Peyer's patch (tissue), 4 donors: ENCODE measurements at regions not wholly inside any gene's neighbourhood (a gene's known extent, or its start where the extent isn't known, plus 50 kb on each side); places are given as distances from the start of the nearest gene placed in this dataset.

Experiments used
- DNase-seq, 3 donors: peaks; one replicate each; pipeline ENCODE4 v3.0.0-alpha.2; 2017 to 2019
- H3K27ac ChIP-seq, 4 donors: fragments of 200-600 bp; sonication (generic); one replicate each; pipeline ENCODE4 v1.5.1; 2016 to 2019
- H3K27me3 ChIP-seq, 2 donors: fragments of 200-600 bp; sonication (generic); one replicate each; pipeline ENCODE4 v1.5.1; 2019
- H3K36me3 ChIP-seq, 3 donors: fragments of 200-600 bp; sonication (generic); one replicate each; pipeline ENCODE4 v1.5.1; 2016 to 2019
- H3K4me1 ChIP-seq, 4 donors: fragments of 200-600 bp; sonication (generic); one replicate each; pipeline ENCODE4 v1.5.1; 2016 to 2019
- H3K4me3 ChIP-seq, 4 donors: fragments of 200-600 bp; sonication (generic); 1 replicate in 3 of 4; 2 replicates in 1 of 4; pipeline ENCODE4 v1.5.1; 2016 to 2019; ENCODE audit warnings: mild to moderate bottlenecking in 1 of 4
- H3K9me3 ChIP-seq, 4 donors: fragments of 200-600 bp; sonication (generic); one replicate each; pipeline ENCODE4 v1.5.1; 2016 to 2019; ENCODE audit warnings: mild to moderate bottlenecking in 1 of 4
- POLR2A ChIP-seq, 2 donors: fragments of 450-650 bp; IDR thresholded peaks; one replicate each; pipeline ENCODE4 v1.5.1; 2017; ENCODE audit warnings: antibody characterized with exemption in 2 of 2, mild to moderate bottlenecking in 2 of 2, moderate library complexity in 2 of 2
- TF ChIP-seq, protein P1 (sequence below), 6 experiments: fragments of 450-650 bp in 4 of 6; fragments of 200-600 bp in 2 of 6; sonication (generic) in 1 of 6; IDR thresholded peaks; one replicate each; pipeline ENCODE4 v1.5.1; 2017 to 2019; ENCODE audit warnings: antibody characterized with exemption in 6 of 6, mild to moderate bottlenecking in 3 of 6, moderate library complexity in 1 of 6

GRCh38 chr2:220783671-220784070 is 788.4 kb downstream of the EPHA4 start:
- no peak for DNase-seq
- Histone ChIP-seq H3K27ac (no peak overlapping the region), H3K36me3 (no peaks in the 10 kb centered on the region), H3K27me3 (no peaks in the 10 kb centered on the region), H3K4me1 (no peaks in the 10 kb centered on the region), H3K9me3 (no peaks in the 10 kb centered on the region), H3K4me3 (no peak overlapping the region)
- no peak for TF ChIP-seq POLR2A (IDR thresholded peaks at IDR 0.05)
- TF ChIP-seq, protein P1, sequence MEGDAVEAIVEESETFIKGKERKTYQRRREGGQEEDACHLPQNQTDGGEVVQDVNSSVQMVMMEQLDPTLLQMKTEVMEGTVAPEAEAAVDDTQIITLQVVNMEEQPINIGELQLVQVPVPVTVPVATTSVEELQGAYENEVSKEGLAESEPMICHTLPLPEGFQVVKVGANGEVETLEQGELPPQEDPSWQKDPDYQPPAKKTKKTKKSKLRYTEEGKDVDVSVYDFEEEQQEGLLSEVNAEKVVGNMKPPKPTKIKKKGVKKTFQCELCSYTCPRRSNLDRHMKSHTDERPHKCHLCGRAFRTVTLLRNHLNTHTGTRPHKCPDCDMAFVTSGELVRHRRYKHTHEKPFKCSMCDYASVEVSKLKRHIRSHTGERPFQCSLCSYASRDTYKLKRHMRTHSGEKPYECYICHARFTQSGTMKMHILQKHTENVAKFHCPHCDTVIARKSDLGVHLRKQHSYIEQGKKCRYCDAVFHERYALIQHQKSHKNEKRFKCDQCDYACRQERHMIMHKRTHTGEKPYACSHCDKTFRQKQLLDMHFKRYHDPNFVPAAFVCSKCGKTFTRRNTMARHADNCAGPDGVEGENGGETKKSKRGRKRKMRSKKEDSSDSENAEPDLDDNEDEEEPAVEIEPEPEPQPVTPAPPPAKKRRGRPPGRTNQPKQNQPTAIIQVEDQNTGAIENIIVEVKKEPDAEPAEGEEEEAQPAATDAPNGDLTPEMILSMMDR (IDR thresholded peaks at IDR 0.05) = no peak

DNA sequence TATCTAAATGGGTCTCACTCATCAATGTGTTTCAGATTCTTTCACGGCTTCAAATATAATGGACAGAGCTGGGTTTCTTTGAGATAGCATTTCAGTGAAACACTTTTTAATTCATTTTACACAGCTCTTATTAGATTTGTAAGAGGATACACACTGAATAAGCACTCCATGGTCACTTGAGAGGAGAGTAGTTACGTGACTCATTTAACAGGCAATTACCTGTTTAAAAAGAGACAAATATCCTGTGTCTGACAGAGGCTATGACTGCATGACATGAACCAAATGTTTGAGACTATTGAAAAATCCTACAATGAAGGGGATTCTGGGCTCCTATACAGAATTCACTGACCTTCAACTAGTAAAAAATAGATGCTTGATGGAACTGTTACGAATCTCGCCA is 786.9 kb downstream of the EPHA4 start:
- Histone ChIP-seq H3K4me1 (no peaks in the 10 kb centered on the region), H3K27ac (no peak overlapping the region), H3K9me3 (no peaks in the 10 kb centered on the region), H3K27me3 (no peaks in the 10 kb centered on the region), H3K4me3 (no peak overlapping the region), H3K36me3 (no peaks in the 10 kb centered on the region)
- TF ChIP-seq, protein P1 (IDR thresholded peaks at IDR 0.05) = no peak
- no peak for TF ChIP-seq POLR2A (IDR thresholded peaks at IDR 0.05)
- no peak for DNase-seq

- no peak for TF ChIP-seq POLR2A (IDR thresholded peaks at IDR 0.05)
- TF ChIP-seq, protein P1 (IDR thresholded peaks at IDR 0.05) = no peak
- no peaks in the 10 kb centered on the region for H3K4me1 ChIP-seq
- no peak overlapping the region for H3K27ac ChIP-seq
- DNase-seq = no peak
- no peaks in the 10 kb centered on the region for H3K27me3 ChIP-seq
- H3K4me3 ChIP-seq = no peak overlapping the region
- no peaks in the 10 kb centered on the region for H3K9me3 ChIP-seq
- H3K36me3 ChIP-seq = no peaks in the 10 kb centered on the region
Observed at GRCh38 chr2:220786216-220786615, 785.9 kb downstream of the EPHA4 start.

DNA sequence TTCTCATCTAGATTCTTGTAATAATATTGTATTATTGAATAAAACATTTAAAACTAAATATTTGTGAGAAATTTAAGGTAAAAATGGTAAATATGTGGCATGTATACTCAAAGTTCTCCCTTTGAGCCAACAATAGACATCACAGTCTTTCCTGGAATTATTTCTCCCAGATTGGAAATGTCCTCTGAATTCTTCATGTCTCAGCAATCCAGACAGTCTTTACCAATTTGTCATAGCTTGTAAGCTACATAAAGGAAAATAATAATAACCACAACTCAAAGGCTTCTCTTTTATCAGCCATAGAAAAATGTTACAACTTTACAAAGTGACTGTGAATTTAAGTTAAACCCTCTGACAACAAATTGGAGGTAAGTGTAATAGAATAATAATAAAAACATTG is 784.9 kb downstream of the EPHA4 start:
- H3K27me3 ChIP-seq = no peaks in the 10 kb centered on the region
- H3K9me3 ChIP-seq = no peaks in the 10 kb centered on the region
- no peaks in the 10 kb centered on the region for H3K4me1 ChIP-seq
- H3K4me3 ChIP-seq = no peak overlapping the region
- no peak overlapping the region for H3K27ac ChIP-seq
- no peaks in the 10 kb centered on the region for H3K36me3 ChIP-seq
- no peak for DNase-seq
- TF ChIP-seq, protein P1 (IDR thresholded peaks at IDR 0.05) = no peak
- TF ChIP-seq POLR2A (IDR thresholded peaks at IDR 0.05) = no peak

DNA sequence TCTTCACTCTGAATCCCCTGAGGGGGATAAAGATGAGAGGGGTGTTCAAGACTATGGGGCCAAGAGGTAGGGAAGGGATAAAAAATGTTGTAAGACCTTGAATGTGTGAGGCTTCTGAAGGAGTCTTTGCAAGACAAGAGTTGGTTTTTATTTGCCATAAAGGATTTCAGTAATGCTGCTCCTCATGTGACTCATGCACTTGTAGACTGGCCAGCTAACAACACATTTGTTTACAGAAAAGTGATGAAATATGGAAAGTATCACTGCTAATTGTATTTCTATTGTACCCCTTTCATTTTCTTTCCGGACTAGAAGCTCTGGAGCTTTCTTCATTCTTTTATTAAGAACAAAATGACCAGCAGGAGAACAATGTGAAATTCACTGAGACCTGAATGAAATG is 782.1 kb downstream of the EPHA4 start:
- Histone ChIP-seq H3K27me3 (no peaks in the 10 kb centered on the region), H3K36me3 (no peaks in the 10 kb centered on the region), H3K4me1 (no peaks in the 10 kb centered on the region), H3K4me3 (no peak overlapping the region), H3K27ac (no peak overlapping the region), H3K9me3 (no peaks in the 10 kb centered on the region)
- no peak for TF ChIP-seq POLR2A (IDR thresholded peaks at IDR 0.05)
- TF ChIP-seq, protein P1 (IDR thresholded peaks at IDR 0.05) = no peak
- no peak for DNase-seq

GRCh38 chr2:220795705-220796104 is 776.4 kb downstream of the EPHA4 start:
- Histone ChIP-seq H3K4me1 (no peaks in the 10 kb centered on the region), H3K36me3 (no peaks in the 10 kb centered on the region), H3K9me3 (no peaks in the 10 kb centered on the region), H3K4me3 (no peak overlapping the region), H3K27ac (no peak overlapping the region), H3K27me3 (no peaks in the 10 kb centered on the region)
- no peak for DNase-seq
- no peak for TF ChIP-seq POLR2A (IDR thresholded peaks at IDR 0.05)
- TF ChIP-seq, protein P1 (IDR thresholded peaks at IDR 0.05) = no peak
